Testis (tissue), 2 donors: ENCODE measurements at regions not wholly inside any gene's neighbourhood (a gene's known extent, or its start where the extent isn't known, plus 50 kb on each side); places are given as distances from the start of the nearest gene placed in this dataset.
"Not testable (repeated sequence)": the region's sequence is repeated elsewhere in the genome, so short reads cannot be mapped to it uniquely, and the experiment has no call there.

ENCODE experiments used
- DNase-seq: peaks from one replicate; pipeline ENCODE4 v3.0.0-alpha.2; 2019
- H3K27ac ChIP-seq, 2 donors: fragments of 200-600 bp; sonication (generic); one replicate each; pipeline ENCODE4 v1.5.1; 2019
- H3K27me3 ChIP-seq: fragments of 200-600 bp; sonication (generic); one replicate; pipeline ENCODE4 v1.5.1; 2019
- H3K36me3 ChIP-seq: fragments of 200-600 bp; sonication (generic); one replicate; pipeline ENCODE4 v1.5.1; 2017; ENCODE audit warnings: low read depth; ENCODE audit errors: missing control alignments
- H3K4me1 ChIP-seq: fragments of 200-600 bp; sonication (generic); one replicate; pipeline ENCODE4 v1.5.1; 2019
- H3K4me3 ChIP-seq, 2 donors: fragments of 200-600 bp; sonication (generic); one replicate each; pipeline ENCODE4 v1.5.1; 2017 to 2019
- H3K9me3 ChIP-seq: fragments of 200-600 bp; sonication (generic); one replicate; pipeline ENCODE4 v1.5.1; 2017
- POLR2A ChIP-seq: fragments of 450-650 bp; IDR thresholded peaks from one replicate; pipeline ENCODE4 v1.6.1; 2017; ENCODE audit warnings: antibody characterized with exemption, mild to moderate bottlenecking, moderate library complexity
- WGBS, 2 donors: methylation state at CpG; one replicate each; pipeline ENCODE4 v1.1.5; 2018; 5-methylcytosine and 5-hydroxymethylcytosine counted together
- intact Hi-C: fragments of 100-400 bp; cut with DNase I; formaldehyde crosslinking; loops from one replicate; pipeline ENCODE4 v1.15.1; 2023; ENCODE audit warnings: low total_unique reads
- TF ChIP-seq, protein P1 (sequence below), 3 experiments: fragments of 450-650 bp in 2 of 3; fragments of 200-600 bp in 1 of 3; sonication (generic) in 1 of 3; IDR thresholded peaks; one replicate each; pipeline ENCODE4 v1.5.1; 2016 to 2019; ENCODE audit warnings: antibody characterized with exemption in 3 of 3, mild to moderate bottlenecking in 2 of 3, moderate library complexity in 1 of 3

- Histone ChIP-seq H3K4me1 (no peaks in the 10 kb centered on the region), H3K27ac (no peak overlapping the region), H3K4me3 (no peak overlapping the region), H3K27me3 (no peaks in the 10 kb centered on the region), H3K9me3 (no peaks in the 10 kb centered on the region), H3K36me3 (no peaks in the 10 kb centered on the region)
- WGBS, 2 donors = 94 to 100% methylated on average over 1 of the region's 1 CpG
- intact Hi-C loops = no loop called here
- TF ChIP-seq, protein P1, sequence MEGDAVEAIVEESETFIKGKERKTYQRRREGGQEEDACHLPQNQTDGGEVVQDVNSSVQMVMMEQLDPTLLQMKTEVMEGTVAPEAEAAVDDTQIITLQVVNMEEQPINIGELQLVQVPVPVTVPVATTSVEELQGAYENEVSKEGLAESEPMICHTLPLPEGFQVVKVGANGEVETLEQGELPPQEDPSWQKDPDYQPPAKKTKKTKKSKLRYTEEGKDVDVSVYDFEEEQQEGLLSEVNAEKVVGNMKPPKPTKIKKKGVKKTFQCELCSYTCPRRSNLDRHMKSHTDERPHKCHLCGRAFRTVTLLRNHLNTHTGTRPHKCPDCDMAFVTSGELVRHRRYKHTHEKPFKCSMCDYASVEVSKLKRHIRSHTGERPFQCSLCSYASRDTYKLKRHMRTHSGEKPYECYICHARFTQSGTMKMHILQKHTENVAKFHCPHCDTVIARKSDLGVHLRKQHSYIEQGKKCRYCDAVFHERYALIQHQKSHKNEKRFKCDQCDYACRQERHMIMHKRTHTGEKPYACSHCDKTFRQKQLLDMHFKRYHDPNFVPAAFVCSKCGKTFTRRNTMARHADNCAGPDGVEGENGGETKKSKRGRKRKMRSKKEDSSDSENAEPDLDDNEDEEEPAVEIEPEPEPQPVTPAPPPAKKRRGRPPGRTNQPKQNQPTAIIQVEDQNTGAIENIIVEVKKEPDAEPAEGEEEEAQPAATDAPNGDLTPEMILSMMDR (IDR thresholded peaks at IDR 0.05) = no peak
- TF ChIP-seq POLR2A = no peak
- no peak for DNase-seq
These were observed 182.2 kb upstream of the TEX13C start for GRCh38 chrX:125137521-125137920.

DNA sequence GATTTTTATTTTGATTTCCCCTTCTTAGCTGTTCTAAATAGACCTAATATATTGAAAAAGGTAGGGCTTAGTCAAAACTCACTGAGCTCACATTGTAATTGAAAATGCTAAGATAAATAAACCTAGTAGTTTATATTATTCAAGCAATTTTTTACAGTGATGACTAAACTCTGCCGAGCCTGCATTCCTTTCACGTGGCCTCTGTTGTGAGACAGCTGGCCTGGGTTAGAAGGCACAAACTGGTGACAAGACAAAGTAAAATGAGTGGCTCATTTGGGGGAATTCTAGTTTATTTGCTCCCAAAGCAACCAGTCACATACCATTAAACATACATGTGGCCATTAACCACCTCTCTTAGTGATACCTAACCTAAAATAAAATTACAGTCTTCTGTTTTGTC is 169.4 kb upstream of the TEX13C start:
- WGBS, 2 donors = 47 to 57% methylated on average over 2 of the region's 2 CpGs
- Histone ChIP-seq H3K27ac (no peak overlapping the region), H3K36me3 (no peaks in the 10 kb centered on the region), H3K4me3 (no peak overlapping the region), H3K27me3 (no peaks in the 10 kb centered on the region), H3K4me1 (no peaks in the 10 kb centered on the region), H3K9me3 (no peaks in the 10 kb centered on the region)
- TF ChIP-seq POLR2A = no peak
- TF ChIP-seq, protein P1 (IDR thresholded peaks at IDR 0.05) = no peak
- no peak for DNase-seq
- intact Hi-C loops = no loop called here

DNA sequence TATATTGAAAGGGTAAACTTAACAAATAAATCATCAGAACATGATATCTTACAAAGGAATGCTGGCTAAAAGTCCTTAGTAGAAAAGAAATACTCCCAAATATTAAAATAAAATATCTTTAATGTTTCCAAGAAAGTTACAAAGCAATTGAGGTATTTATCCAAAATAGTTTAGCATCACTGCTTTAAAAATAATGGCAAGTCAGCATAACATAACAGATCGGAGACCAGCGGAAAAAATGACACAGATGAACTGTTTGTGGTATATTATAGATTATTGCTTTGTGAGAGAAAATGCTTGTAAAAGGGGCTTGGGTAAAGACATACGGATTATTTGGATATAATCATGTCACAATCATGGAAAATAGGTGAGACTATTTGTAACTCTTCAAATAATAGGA is 168.5 kb upstream of the TEX13C start:
- H3K9me3 ChIP-seq = no peaks in the 10 kb centered on the region
- no peaks in the 10 kb centered on the region for H3K27me3 ChIP-seq
- H3K36me3 ChIP-seq = no peaks in the 10 kb centered on the region
- no peak overlapping the region for H3K4me3 ChIP-seq
- no peaks in the 10 kb centered on the region for H3K4me1 ChIP-seq
- intact Hi-C loops = no loop called here
- TF ChIP-seq, protein P1 (IDR thresholded peaks at IDR 0.05) = no peak
- TF ChIP-seq POLR2A = no peak
- no peak for DNase-seq
- H3K27ac ChIP-seq = no peak overlapping the region
- 85 to 94% methylated on average over 3 of the region's 3 CpGs for WGBS, 2 donors

DNA sequence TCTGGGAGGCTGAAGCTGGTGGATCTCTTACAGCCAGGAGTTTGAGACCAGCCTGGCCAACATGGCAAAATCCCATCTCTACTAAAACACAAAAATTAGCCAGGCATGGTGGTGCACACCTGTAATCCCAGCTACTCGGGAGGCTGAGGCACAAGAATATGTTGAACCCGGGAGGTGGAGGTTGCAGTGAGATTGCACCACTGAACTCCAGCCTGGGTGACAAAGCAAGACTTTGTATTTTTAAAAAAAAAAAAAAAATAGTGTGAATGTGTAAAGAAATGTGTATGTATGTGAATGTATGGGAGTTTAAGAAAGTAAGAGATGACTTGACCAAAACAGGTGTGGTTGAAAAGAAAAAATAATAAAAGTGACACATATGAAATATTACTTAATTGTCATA is 167.7 kb upstream of the TEX13C start:
- WGBS, 2 donors = 100% methylated on average over 2 of the region's 2 CpGs; no CpG with 5 or more reads in 1 of the 2 donors
- Histone ChIP-seq H3K4me3 (no peak overlapping the region), H3K4me1 (no peaks in the 10 kb centered on the region), H3K9me3 (no peaks in the 10 kb centered on the region), H3K27me3 (no peaks in the 10 kb centered on the region), H3K27ac (no peak overlapping the region), H3K36me3 (no peaks in the 10 kb centered on the region)
- TF ChIP-seq, protein P1 (IDR thresholded peaks at IDR 0.05) = no peak
- intact Hi-C loops = no loop called here
- no peak for DNase-seq

GRCh38 chrX:125153621-125154020 is 166.1 kb upstream of the TEX13C start:
- 28 to 29% methylated on average over 2 of the region's 2 CpGs for WGBS, 2 donors
- Histone ChIP-seq H3K9me3 (no peaks in the 10 kb centered on the region), H3K27me3 (no peaks in the 10 kb centered on the region), H3K4me3 (no peak overlapping the region), H3K4me1 (no peaks in the 10 kb centered on the region), H3K36me3 (no peaks in the 10 kb centered on the region), H3K27ac (no peak overlapping the region)
- no peak for DNase-seq
- TF ChIP-seq, protein P1 (IDR thresholded peaks at IDR 0.05) = no peak
- intact Hi-C loops = no loop called here

- H3K4me1 ChIP-seq, H3K27me3 ChIP-seq, intact Hi-C loops, H3K9me3 ChIP-seq, H3K4me3 ChIP-seq, H3K36me3 ChIP-seq, H3K27ac ChIP-seq: not testable (repeated sequence)
- peak; percentile 15 for DNase-seq
- 78 to 81% methylated on average over 13 to 31 of the region's 32 CpGs for whole genome bisulfite sequencing, 2 donors
These were observed 165.1 kb upstream of the TEX13C start for GRCh38 chrX:125154288-125155257.

GRCh38 chrX:125155296-125156033 is 164.2 kb upstream of the TEX13C start:
- WGBS, 2 donors = 30 to 66% methylated on average over 6 to 11 of the region's 41 CpGs
- intact Hi-C loops, H3K27ac ChIP-seq, H3K9me3 ChIP-seq, H3K4me3 ChIP-seq, H3K36me3 ChIP-seq, DNase-seq, H3K4me1 ChIP-seq, H3K27me3 ChIP-seq: not testable (repeated sequence)
